ENCODE measurements at regions not wholly inside any gene's neighbourhood (a gene's known extent, or its start where the extent isn't known, plus 50 kb on each side); places are given as distances from the start of the nearest gene placed in this dataset.

DNA sequence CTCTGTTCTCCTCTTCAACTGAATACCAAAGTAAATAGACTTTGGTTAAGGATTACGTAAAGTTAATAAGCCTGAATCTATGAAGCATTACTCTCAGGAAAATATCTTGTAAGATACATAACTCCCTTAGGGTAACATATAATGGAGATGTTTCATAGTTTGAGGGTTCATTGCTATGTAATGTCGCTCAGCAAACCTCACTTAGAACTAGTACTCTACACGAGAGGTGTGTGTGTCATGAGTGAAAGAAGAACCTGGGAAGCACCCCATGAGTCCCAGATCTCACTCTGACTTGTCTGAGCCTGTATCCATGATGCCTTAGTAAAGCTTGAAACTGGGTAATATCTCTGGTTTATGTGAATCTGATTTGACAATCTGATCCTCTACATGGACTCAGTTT lies 429.5 kb upstream of the ANO3 start:
- no peak for DNase-seq

DNA sequence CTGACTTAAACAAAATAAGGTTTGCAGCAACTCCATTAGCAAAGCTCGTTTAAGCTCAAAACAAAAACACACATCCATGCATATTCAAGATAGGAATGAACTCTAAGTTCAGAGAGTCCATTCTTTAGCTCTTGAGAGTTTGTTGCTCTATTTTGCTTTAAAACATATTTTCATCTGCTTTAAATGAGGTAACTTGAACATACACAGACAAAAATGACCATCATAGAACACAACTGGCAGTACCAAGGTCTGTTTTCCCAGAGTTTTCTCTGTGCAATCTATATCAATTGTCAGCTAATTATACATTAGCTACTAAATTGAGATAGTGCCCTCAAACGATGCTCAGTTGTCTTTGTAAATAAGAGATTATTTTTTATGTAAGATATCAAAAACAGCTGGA lies 423.2 kb upstream of the ANO3 start:
- DNase-seq: no peak

DNA sequence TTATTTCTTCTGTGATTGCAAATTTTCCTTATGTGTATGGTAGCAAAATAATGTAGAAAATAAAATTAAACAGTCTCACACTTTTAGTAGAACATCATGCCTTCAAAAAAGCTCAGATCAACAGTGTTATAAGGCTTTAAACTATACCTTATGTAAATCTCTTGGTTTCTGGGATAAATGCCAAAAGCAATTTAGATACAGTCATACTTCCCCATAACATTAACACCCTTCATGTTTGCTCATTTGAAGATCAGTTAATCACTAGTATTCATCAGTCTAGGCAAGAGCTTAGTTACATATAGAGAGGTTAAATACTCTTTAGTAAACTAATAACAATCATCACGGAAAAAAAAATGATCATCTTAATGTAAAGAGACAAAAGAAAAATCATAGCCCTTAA lies 421.8 kb upstream of the ANO3 start:
- DNase-seq: no peak

DNA sequence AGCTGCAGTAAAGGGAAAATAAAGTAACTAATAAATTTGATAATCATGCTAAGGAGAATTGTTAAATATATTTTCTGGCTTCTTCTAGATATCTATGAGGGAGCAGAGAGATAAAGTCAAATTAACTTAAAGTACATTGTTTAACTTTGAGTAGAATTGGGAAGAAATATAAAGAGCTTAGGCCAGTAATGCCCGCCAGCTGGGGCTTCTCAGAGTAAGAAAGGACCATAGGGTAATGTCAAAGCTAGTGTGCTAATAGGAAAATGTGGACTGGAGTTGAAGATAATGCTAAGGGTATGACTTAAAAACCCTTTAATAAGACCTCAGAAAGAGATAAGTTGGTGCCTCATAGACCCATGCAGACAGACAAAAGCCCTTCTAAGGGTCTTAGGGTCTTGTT lies 411.6 kb upstream of the ANO3 start:
- DNase-seq: no peak

DNA sequence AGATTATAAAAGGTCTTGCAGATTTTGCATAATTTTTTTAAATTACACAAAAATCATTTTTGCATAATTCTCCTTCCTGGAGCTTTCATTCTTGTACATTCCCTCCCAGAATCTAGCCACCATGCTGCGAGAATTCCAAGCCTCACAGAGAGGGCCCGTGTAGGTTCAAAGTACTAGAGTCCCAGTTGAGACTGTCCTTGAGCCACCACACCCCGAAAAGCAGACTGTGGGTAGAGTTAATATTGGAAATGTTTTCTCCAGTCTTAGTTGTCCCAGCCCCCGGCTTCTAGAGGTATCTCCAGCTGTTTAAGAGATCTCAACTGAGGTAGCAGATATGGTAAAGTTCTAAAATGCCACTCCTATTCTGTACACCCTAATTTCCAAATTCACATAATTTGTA lies 407.3 kb upstream of the ANO3 start:
- DNase-seq: no peak

DNA sequence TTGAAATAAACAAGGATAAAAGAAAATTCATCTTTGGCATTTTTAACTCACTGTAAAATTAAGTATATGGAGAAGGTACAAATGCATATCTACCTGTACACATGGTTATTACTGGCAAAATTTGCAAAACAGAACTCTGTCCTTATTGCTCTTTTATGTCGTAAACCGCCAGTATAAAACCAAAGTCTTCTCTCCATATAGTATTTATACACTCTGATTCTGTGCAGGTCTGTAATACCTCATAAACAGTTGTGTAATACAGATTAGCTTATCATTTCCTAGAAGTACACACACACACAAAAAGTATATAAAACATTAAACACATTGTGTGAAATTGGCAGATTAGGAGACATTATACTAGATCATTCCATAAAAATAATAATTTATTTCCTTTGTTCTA lies 406.6 kb upstream of the ANO3 start:
- no peak for DNase-seq

DNA sequence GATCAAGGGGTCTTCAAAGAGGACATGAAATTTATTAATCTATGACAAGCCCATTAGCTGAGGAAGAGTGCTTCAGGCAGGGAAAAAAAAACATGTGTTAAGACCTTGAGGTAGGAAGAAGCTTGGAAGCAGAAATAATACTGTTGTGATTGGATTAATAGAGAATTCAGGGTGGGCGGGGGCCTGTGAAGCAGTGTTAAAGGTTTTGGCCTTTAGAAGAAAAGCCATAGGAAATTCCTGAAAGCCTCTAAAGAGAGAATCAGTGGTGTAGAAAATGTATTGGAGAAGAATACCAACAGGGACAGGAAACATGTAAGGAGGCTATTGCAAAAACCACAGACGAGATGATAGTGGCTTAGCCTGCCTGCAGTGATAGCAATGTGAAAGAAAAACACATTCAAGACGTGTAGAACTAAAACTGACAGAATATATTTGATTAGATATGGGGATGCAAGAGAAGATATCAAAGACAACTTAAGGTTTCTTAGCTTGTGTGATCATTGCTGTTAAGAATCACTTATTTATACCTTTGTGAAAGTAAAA lies 404.4 kb upstream of the ANO3 start:
- no peak for DNase-seq

DNA sequence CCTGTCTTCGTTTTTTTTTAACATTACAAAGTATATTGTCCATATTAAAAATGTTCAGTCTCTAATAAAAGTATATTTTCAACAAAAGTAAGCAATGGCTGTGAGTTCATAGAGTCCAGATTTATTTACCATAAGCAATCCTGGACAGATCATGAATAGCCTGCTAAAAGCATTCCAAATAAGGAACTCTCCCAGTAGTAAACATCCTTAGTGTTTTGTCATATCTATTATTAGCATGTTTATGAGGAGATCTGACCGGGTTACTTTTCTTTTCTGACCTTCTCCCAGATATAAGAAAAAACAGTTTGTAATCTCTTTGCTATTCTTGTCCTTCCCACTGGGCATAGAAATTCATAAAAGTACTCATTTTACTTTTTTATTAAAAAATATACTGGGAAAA lies 403.9 kb upstream of the ANO3 start:
- no peak for DNase-seq

DNA sequence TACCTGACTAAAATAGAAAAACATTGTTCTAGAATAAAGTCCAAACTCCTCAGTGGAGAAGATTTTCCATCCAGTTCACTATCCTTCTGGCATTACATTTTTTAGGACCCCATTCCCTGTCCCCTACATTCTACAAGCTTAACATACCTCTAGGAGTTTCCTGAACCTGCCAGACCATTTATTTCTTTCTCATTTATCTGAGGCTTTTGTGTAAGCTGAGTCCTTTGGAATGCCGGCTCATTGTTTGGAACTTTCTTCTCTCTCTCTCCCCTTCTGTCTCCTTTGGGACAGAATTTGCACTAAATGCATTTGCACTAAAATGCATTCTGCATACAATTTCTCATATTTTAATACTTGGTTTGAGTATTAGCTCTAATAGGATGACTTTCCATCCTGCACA lies 393.0 kb upstream of the ANO3 start:
- DNase-seq: no peak

DNA sequence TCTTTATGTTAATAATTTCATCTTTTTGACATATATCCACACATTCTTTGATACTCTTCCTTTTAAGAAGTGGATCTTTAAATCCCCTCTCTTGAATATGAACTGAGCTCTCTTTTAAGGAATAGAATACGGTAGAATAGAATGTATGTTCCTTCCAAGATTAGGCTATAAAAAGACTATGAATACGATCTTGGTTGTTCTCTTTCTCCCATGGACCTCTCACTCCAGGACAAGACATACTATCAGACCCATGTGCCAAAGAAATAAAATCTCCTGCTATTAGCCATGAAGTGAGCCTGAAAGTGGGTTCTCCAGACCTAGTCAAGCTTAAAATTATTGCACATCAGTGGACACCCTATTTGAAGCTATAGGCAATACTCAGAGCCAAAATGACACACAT lies 392.2 kb upstream of the ANO3 start:
- no peak for DNase-seq

DNA sequence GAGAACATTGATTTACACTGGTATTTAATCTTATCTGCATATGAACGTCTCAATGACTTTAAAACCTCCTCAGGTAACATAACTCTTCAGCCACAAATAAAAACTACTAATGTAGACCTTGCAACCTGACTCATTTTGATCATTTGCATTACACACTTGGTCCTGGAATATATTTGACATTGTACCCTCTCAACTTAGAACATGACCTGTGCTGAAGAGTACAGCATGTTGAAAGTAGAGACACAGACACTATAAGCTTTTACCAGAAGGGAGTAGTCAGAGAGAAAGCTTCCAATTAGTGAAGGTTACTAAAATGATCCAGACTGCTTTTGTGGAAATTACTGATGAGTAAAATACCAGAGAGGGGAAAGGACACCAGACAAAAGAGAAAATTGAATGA lies 390.6 kb upstream of the ANO3 start:
- no peak for DNase-seq

DNA sequence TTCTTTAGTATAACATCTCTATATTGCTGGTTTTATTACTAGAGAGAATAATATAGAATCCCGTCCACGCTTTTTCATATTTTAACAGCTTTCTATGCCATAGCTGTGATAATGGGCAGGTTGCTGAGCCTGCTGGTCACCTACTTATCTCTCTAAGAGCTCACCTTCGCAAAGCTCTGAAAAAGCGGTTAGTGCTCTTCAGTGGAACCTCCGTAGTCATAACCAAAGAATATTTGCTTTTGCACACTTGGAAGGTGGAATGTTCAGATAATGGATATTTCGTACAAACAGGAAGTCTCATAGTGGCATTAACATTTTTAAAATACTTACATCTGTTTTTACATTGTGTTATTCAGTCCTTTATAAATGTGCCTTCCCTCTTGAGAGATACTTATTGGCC lies 388.9 kb upstream of the ANO3 start:
- DNase-seq: no peak

DNA sequence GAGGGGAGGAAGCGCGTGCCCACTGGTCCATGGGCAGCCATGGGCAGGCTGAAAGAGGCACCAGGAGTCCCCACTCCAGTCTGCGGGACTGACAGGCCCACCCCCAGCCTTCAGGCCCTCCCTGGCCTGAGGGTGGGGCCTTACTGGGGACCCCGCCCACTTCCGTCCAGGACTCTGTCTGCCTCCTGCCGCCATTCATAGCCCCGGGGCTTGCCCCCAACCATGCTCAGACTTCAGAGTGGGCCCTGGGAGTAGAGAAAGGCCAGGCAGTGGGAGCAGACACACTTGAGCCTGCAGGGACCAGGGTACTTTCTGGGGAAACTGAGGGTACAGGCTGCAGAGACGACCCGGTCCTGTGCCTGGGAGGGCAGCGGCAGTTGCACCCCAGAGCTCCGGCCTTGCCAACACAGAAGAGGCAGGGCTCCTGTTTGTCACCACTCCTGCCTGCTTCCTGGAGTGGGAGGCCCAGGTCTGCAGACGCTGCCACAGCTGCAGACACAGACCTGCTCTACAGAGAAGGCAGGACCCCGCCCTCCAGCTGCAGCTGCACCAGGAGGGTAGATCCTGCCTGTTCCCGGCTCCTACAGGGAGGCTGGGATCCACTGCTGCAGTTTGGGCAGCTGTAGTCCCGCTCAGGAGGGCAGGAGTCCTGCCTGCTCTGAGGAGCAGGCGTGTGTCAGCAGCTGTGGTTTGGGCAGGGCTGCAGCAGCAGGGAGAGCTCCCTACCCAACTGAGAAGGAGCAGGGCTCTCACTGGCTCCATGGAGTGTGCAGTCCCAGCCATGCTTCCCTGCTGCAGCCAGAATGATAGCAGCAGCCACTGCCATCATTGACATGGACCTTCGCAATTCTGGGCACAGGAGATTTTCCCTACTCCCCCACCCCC lies 387.9 kb upstream of the ANO3 start:
- no peak for DNase-seq

DNA sequence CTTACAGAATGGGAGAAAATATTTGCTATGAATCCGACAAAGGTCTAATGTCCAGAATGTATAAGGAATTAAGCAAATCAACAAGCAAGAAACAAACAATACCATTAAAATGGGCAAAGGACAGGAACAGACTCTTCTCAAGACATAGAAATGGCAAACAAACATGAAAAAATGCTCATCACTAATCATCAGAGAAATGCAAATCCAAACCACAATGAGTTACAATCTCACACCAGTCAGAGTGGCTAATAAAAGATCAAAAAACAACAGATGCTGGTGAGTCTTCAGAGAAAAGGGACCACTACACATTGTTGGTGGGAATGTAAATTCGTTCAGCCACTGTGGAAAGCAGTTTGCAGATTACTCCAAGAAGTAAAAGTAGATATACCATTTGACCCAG lies 382.0 kb upstream of the ANO3 start:
- DNase-seq: no peak

DNA sequence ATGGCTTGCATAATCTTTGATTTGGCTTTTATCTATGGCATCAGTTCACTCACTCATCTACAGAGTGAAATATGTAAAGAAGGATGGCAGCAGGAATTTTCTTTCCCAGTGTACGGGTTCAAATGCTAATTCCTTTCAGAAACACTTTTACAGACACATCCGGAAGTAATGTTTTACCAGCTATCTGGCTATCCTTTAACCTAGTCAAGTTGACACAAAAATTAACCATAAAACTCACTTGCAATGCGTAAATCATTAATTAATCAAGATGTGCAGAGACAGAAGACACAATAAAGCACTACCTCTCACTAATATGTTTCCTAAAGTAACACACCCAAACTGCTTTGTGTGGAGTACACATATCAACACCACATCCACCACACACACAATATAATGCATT lies 378.9 kb upstream of the ANO3 start:
- DNase-seq: no peak

DNA sequence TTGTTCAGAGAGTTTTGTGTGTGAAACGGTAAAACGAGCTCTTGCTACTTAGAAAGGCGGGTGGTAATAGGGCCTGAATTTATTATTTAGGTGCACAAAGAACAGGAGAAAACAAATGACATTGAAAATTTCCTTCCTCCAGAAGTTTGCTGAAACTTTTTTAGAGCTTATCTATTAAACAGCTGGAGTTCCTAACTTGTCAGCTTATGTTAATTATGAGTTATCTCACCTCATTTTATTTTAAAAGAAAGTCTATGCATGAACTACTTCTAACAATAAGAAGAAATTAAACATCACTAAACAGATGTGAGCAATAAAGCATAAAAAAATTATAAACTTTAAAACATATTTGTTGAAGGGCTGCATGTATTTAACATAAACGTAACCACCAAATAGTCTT lies 373.9 kb upstream of the ANO3 start:
- DNase-seq: no peak

DNA sequence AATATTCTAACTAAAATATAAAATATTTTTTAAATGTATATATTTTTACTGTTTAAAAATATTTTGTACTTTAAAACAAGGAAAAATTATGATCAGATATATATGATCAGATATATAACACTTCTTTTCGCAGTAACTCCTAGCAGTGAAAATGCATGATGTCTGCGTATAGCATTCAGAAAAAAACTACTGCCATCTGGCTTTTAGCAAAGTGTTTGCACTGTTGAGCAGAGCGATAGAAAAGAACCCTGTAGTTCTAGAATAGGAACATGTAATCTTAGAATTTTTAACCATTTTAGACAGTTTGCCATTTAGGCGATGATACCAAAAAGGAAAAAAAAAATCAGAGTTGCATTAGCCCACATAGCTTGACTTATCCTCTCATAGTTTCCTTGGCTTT lies 370.4 kb upstream of the ANO3 start:
- no peak for DNase-seq

DNA sequence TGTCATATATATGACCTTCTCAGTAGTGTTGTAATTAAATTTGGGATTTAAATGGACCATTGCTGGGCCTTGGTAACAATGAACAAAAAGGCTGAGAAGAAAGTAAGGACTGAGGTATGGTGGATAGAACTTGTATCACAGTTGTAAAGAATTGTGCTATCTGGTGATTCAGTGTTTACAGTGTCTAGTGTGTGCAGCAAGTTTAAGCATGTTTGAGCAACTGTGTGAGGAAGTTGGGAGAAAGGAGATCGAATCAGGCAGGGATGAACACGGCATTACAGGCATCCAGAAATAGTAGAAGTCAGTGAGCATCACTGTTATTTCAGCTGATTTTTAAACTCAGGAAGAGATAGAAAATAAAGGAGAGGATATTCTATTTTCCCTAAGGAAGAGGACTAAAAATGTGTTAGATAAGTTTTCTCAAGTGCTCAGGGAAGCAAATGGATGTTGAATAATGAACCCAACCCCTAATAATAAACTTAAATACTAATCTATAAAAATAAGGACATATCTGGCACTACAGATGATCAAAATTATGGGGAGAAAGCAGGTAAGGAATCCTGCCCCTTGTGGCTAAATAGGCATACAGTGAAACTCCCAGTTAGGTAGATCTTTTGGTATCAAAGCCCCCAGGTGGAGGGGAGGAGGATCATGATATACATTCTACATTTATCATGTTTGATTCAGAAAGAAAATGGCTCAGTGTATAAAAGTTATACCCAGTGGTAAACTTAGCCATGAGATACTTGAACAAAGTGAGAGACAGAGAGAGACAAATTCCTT lies 361.0 kb upstream of the ANO3 start:
- no peak for DNase-seq

DNA sequence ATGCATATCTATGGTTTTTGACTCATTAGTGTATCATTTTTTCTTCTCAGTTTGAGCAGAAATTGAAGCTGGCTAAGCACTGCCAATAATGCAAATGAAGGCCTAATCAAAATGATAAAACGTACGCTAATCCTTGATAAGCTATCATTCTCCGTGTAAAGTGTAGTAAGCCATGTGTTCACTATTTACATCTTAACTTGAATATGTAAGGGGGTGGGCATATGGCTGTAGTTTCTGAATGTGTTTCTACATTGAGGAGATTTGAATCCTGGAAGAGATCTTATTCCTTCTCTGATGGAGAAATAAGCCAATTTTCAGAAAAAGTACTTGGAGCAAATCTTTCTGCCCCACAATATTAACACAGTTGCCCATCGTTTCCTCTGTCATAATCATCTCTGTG lies 351.8 kb upstream of the ANO3 start:
- no peak for DNase-seq

DNA sequence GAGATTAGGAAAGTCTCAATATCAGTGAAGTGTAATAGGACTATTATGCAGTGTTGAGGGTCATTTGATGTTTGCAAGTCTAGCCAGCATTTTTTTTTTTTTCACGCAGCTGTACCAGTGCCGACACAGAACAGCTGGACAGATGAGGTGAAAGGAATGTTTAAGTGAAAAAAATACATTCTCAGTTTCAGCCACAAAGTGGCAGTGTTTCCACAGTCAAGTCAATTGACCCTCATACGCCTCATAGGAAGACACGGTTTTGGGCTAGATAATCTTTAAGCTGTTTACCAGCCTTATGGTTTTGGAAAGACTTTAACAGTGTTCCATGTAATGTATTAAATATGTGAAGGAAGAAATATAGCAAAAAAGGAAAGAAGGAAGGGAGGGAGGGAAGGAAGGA lies 349.9 kb upstream of the ANO3 start:
- no peak for DNase-seq

DNA sequence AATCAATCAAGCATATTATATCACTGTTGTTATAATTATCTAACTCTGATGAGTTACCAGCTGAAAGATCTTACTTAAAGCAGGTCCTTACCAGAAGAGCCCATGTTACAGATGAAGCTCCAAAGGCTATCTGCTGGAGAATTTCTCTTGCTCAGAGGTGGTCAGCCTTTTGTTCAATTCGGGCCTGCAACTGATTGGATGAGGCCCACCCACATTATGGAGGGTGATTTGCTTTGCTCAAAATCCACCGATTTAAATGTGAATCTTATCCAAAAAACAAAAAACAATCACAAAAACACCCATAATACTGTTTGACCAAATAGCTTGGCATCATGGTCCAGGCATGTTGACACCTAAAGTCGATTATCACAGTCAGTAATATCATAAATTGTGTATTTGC lies 348.6 kb upstream of the ANO3 start:
- no peak for DNase-seq

DNA sequence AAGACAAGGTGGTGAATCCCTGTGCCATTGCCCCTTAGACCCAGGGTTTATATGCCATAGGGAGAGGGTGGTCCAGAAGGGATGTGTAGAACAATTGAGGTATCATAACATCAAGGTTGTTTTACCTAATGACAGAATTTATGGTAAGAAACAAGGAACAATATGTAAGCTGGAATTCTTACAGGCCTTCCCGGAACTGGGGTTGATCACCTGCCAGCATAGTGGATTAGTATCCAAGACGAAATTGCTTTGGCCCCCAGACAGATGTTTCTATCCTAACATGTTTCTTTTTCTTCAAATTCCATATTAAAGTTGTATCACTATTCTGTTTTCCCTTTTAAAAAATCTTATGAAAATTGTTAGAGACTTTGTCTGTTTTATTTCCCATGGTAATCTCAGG lies 343.8 kb upstream of the ANO3 start:
- no peak for DNase-seq

DNA sequence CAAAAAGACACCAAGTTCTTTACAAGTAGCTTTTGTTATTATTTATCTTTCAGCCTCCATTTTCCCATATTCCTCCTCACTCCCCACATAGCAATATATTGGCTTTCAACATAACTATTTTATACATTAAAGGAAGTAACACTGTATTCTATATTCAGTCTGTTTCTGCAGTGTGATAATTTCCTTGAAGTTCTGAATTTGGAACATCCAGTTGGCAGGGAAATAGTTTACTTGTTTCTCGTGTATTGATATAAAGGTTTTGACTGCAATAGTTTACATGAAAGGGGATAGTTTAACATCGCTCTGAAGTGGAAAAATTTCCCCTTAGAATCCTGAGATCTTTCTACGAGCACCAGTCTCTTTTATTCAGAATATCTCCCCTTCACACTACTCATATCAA lies 341.5 kb upstream of the ANO3 start:
- DNase-seq: no peak

DNA sequence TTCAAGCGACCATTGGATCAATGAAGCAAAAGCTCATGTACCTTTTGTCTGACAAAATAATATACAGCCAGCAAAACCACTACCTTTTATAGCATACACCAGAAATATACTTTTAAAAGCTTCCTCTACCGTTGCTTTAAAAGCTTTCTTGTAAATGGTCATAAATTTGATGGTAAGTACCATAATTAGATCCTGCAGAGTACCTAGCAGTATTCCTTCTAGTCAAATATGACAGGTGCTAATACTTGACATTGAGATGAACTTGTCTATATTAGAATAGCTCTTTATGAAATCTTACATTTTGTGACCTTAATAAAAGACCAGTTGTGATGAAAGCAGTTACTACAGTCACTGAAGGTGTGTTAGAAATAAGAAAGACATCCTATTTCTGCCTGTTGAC lies 340.5 kb upstream of the ANO3 start:
- no peak for DNase-seq
